Stimulated activated CD4-positive, alpha-beta T cell treated with anti-CD3 and anti-CD28 coated beads, Interleukin-4, amount 100 ng/mL, for 1 hour (primary cell): ENCODE measurements at regions not wholly inside any gene's neighbourhood (a gene's known extent, or its start where the extent isn't known, plus 50 kb on each side); places are given as distances from the start of the nearest gene placed in this dataset.
"Not testable (repeated sequence)": the region's sequence is repeated elsewhere in the genome, so short reads cannot be mapped to it uniquely, and the experiment has no call there.

Source experiments
- DNase-seq: peaks from one replicate; pipeline ENCODE4 v3.0.0-alpha.2; 2020

- DNase-seq: no peak
Observed at GRCh38 chr20:1809611-1810510, 85.3 kb upstream of the SIRPA start.

- no peak for DNase-seq
Observed at GRCh38 chr20:1809131-1809572, 86.1 kb upstream of the SIRPA start.

- no peak for DNase-seq
Observed at GRCh38 chr20:1808101-1808500, 87.1 kb upstream of the SIRPA start.

- DNase-seq: no peak
Observed at GRCh38 chr20:1807394-1807793, 87.8 kb upstream of the SIRPA start.

GRCh38 chr20:1806456-1806855, 88.8 kb upstream of the SIRPA start:
- no peak for DNase-seq

GRCh38 chr20:1805816-1806215, 89.4 kb upstream of the SIRPA start:
- no peak for DNase-seq

GRCh38 chr20:1805161-1805581, 90.0 kb upstream of the SIRPA start:
- no peak for DNase-seq

GRCh38 chr20:1804554-1804956, 90.7 kb upstream of the SIRPA start:
- no peak for DNase-seq

GRCh38 chr20:1803932-1804501, 91.2 kb upstream of the SIRPA start:
- DNase-seq: no peak

- DNase-seq: peak; percentile 14
Observed at GRCh38 chr20:1803061-1803931, 91.9 kb upstream of the SIRPA start.

- DNase-seq: peak; percentile 51
Observed at GRCh38 chr20:1802385-1803060, 92.7 kb upstream of the SIRPA start.

- no peak for DNase-seq
Observed at GRCh38 chr20:1801929-1802306, 93.3 kb upstream of the SIRPA start.

GRCh38 chr20:1801225-1801928, 93.8 kb upstream of the SIRPA start:
- no peak for DNase-seq

GRCh38 chr20:1800777-1801176, 94.4 kb upstream of the SIRPA start:
- DNase-seq: no peak

GRCh38 chr20:1800180-1800579, 95.0 kb upstream of the SIRPA start:
- DNase-seq: no peak

GRCh38 chr20:1799746-1800145, 95.5 kb upstream of the SIRPA start:
- not testable (repeated sequence) for DNase-seq

GRCh38 chr20:1798982-1799381, 96.2 kb upstream of the SIRPA start:
- DNase-seq: no peak

GRCh38 chr20:1793821-1794220, 101.4 kb upstream of the SIRPA start:
- DNase-seq: no peak

GRCh38 chr20:1792274-1792673, 102.9 kb upstream of the SIRPA start:
- DNase-seq: no peak

GRCh38 chr20:1790386-1790785, 104.8 kb upstream of the SIRPA start:
- DNase-seq: no peak

- no peak for DNase-seq
Observed at GRCh38 chr20:1788044-1788443, 107.2 kb upstream of the SIRPA start.

- DNase-seq: no peak
Observed at GRCh38 chr20:1786486-1786885, 108.7 kb upstream of the SIRPA start.
